ENCODE measurements at regions not wholly inside any gene's neighbourhood (a gene's known extent, or its start where the extent isn't known, plus 50 kb on each side); places are given as distances from the start of the nearest gene placed in this dataset.

- intact Hi-C loops (cut with DNase I) = no loop called here
- no peak for DNase-seq
Observed at GRCh38 chr5:92492908-92493307, 1088.1 kb downstream of the NR2F1-AS1 start.

- no peak for DNase-seq
- intact Hi-C loops (cut with DNase I) = no loop called here
Observed at GRCh38 chr5:92484484-92484883, 1096.5 kb downstream of the NR2F1-AS1 start.

- DNase-seq = no peak
- intact Hi-C loops (cut with DNase I) = no loop called here
Observed at GRCh38 chr5:92472981-92473566, 1090.0 kb upstream of the ARRDC3 start.

- intact Hi-C loops (cut with DNase I) = no loop called here
- no peak for DNase-seq
Observed at GRCh38 chr5:92471861-92472260, 1088.7 kb upstream of the ARRDC3 start.

- no peak for DNase-seq
- intact Hi-C loops (cut with DNase I) = no loop called here
Observed at GRCh38 chr5:92470770-92471169, 1087.7 kb upstream of the ARRDC3 start.

GRCh38 chr5:92468295-92468694, 1085.2 kb upstream of the ARRDC3 start:
- DNase-seq = no peak
- intact Hi-C loops (cut with DNase I) = no loop called here

GRCh38 chr5:92467695-92468094, 1084.6 kb upstream of the ARRDC3 start:
- intact Hi-C loops (cut with DNase I) = no loop called here
- DNase-seq = no peak

GRCh38 chr5:92460505-92460904, 1077.4 kb upstream of the ARRDC3 start:
- intact Hi-C loops (cut with DNase I) = no loop called here
- DNase-seq = no peak

- intact Hi-C loops (cut with DNase I) = no loop called here
- no peak for DNase-seq
Observed at GRCh38 chr5:92459654-92460053, 1076.5 kb upstream of the ARRDC3 start.

- DNase-seq = no peak
- intact Hi-C loops (cut with DNase I) = no loop called here
Observed at GRCh38 chr5:92455011-92455410, 1071.9 kb upstream of the ARRDC3 start.

- no peak for DNase-seq
Observed at GRCh38 chr5:92444888-92445287, 1061.8 kb upstream of the ARRDC3 start.

GRCh38 chr5:92435781-92436180, 1052.7 kb upstream of the ARRDC3 start:
- no peak for DNase-seq
- intact Hi-C loops (cut with DNase I) = no loop called here

More at GRCh38 chr5:92444888-92445287, 1061.8 kb upstream of the ARRDC3 start:
- intact Hi-C loops (cut with DNase I) = no loop called here

GRCh38 chr5:92429646-92430045, 1046.5 kb upstream of the ARRDC3 start:
- intact Hi-C loops (cut with DNase I) = no loop called here
- DNase-seq = no peak

- DNase-seq = no peak
- intact Hi-C loops (cut with DNase I) = no loop called here
Observed at GRCh38 chr5:92428415-92428814, 1045.3 kb upstream of the ARRDC3 start.

- intact Hi-C loops (cut with DNase I) = no loop called here
- no peak for DNase-seq
Observed at GRCh38 chr5:92424785-92425426, 1041.8 kb upstream of the ARRDC3 start.

GRCh38 chr5:92421942-92422341, 1038.8 kb upstream of the ARRDC3 start:
- DNase-seq = no peak
- intact Hi-C loops (cut with DNase I) = no loop called here

GRCh38 chr5:92421196-92421595, 1038.1 kb upstream of the ARRDC3 start:
- no peak for DNase-seq
- intact Hi-C loops (cut with DNase I) = no loop called here

GRCh38 chr5:92419261-92419660, 1036.1 kb upstream of the ARRDC3 start:
- intact Hi-C loops (cut with DNase I) = no loop called here

GRCh38 chr5:92418341-92418740, 1035.2 kb upstream of the ARRDC3 start:
- intact Hi-C loops (cut with DNase I) = no loop called here
- no peak for DNase-seq

More at GRCh38 chr5:92419261-92419660, 1036.1 kb upstream of the ARRDC3 start:
- DNase-seq = no peak

- DNase-seq = no peak
- intact Hi-C loops (cut with DNase I) = no loop called here
Observed at GRCh38 chr5:92409134-92409533, 1026.0 kb upstream of the ARRDC3 start.

- intact Hi-C loops (cut with DNase I) = no loop called here
- DNase-seq = no peak
Observed at GRCh38 chr5:92402956-92403702, 1020.0 kb upstream of the ARRDC3 start.
